GM13976 (cell line): ENCODE measurements at regions not wholly inside any gene's neighbourhood (a gene's known extent, or its start where the extent isn't known, plus 50 kb on each side); places are given as distances from the start of the nearest gene placed in this dataset.

Source experiments
- DNase-seq: peaks from one replicate; pipeline ENCODE4 v3.0.0; 2012; ENCODE audit warnings: low spot score
- CTCF ChIP-seq: IDR thresholded peaks from 2 replicates; pipeline ENCODE4 v1.5.1; 2012; ENCODE audit warnings: borderline replicate concordance, mild to moderate bottlenecking; ENCODE audit not compliant: insufficient read depth; ENCODE audit errors: extremely low read depth, missing control alignments, control extremely low read depth
- in situ Hi-C: fragments of 300-500 bp; cut with MboI; formaldehyde crosslinking; loops from one replicate; pipeline ENCODE4 v1.12.0; 2022; ENCODE audit warnings: low sequenced_read_pairs, mixed read lengths, inconsistent platforms; ENCODE audit not compliant: unreplicated experiment

DNA sequence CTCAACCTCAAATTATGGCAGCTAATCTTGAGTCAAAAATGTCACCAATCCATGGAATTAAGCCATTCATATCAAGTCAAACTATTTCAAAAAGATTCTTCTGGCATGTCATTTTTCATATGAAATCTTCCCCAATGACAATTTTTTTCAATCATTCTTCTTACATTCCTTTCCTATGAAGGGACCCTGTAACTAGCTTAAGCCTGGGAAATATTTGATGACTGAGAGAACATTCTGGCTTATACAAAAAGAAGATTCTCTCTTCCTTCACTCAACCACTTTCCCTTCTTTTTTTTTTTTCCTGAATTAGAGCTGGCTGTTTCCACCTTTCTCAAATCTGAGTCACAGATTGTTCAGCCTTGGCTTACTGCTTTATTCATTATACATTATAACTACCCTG lies 903.7 kb downstream of the FAM181B start:
- DNase-seq = no peak
- no peak for TF ChIP-seq CTCF
- in situ Hi-C loops = no loop called here

DNA sequence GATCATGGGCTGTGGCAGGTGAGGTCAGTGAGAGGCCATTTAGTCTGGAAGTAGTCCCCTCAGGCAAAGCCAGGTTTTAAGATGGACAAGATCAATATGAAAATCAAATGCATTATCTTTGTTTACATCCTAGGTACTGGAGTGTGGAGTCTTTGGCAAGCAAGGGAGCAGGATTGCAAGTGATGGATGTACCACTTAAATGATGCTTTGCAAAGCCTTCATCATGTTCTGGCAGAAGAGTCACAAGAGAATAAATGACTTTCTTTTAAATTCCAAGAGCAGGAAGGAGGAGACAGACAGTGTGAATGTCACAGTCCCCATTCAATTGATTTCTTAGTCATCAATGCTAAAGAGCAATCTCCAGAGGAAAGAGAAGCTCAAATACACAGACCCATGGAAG lies 908.3 kb downstream of the FAM181B start:
- in situ Hi-C loops = no loop called here
- no peak for DNase-seq
- TF ChIP-seq CTCF = no peak

- TF ChIP-seq CTCF = no peak
- in situ Hi-C loops = no loop called here
- DNase-seq = no peak
Observed at GRCh38 chr11:81819462-81819861, 914.2 kb downstream of the FAM181B start.

GRCh38 chr11:81804858-81805257 lies 928.8 kb downstream of the FAM181B start:
- in situ Hi-C loops = no loop called here
- no peak for DNase-seq
- TF ChIP-seq CTCF = no peak

DNA sequence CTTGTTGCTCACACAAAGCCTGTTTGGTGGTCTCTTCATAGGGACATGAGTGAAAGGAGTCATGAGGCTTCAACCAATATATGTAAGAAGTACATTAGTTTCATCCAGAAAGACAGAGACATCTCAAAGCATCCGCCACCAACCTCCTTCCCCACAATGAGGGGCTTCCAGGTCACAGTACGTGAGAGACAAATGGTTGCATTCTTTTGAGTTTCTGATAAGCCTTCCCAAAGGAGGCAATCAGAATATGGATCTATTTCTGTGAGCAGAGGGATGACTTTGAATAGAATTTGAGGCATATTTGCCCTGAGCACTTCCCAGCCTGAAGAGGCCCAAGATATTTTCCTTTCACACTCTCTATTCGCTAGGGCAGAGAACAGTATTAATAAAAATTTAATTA lies 931.1 kb downstream of the FAM181B start:
- in situ Hi-C loops = no loop called here
- TF ChIP-seq CTCF = no peak
- DNase-seq = no peak

DNA sequence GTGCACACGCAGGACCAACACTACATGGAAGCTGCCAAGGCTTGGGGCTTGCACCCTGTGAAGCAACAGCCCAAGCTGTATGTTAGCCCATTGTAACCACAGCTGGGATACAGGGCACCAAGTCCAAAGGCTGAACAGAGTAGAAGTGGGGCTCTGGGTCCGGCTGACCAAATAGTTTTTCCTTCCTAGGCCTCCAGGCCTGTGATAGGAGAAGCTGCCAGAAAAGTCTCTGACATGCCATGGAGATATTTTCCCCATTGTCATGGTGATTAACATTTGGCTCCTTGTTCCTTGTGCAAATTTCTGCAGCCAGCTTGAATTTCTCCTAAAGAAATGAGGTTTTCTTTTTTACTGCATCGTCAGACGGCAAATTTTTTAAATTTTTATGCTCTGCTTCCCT lies 941.2 kb downstream of the FAM181B start:
- no peak for TF ChIP-seq CTCF
- no peak for DNase-seq
- in situ Hi-C loops = loop anchor here (25.0 kb wide), 1 partner anchor 445 kb away; no protein-coding TSS in a partner anchor

- in situ Hi-C loops = loop anchor here (25.0 kb wide), 1 partner anchor 450 kb away; no protein-coding TSS in a partner anchor
- peak; percentile 7 for DNase-seq
- TF ChIP-seq CTCF = no peak
Observed at GRCh38 chr11:81787584-81788049, 946.0 kb downstream of the FAM181B start.
